ENCODE measurements at regions not wholly inside any gene's neighbourhood (a gene's known extent, or its start where the extent isn't known, plus 50 kb on each side); places are given as distances from the start of the nearest gene placed in this dataset.

GRCh38 chr13:75024602-75025001 lies 457.4 kb downstream of the TBC1D4 start:
- no peak for TF ChIP-seq TAF1 (IDR thresholded peaks at IDR 0.05; ENCODE audit: borderline replicate concordance, low read depth, low read length)
- TF ChIP-seq CTCF (IDR thresholded peaks at IDR 0.05) = no peak
